ENCODE measurements at regions not wholly inside any gene's neighbourhood (a gene's known extent, or its start where the extent isn't known, plus 50 kb on each side); places are given as distances from the start of the nearest gene placed in this dataset.

DNA sequence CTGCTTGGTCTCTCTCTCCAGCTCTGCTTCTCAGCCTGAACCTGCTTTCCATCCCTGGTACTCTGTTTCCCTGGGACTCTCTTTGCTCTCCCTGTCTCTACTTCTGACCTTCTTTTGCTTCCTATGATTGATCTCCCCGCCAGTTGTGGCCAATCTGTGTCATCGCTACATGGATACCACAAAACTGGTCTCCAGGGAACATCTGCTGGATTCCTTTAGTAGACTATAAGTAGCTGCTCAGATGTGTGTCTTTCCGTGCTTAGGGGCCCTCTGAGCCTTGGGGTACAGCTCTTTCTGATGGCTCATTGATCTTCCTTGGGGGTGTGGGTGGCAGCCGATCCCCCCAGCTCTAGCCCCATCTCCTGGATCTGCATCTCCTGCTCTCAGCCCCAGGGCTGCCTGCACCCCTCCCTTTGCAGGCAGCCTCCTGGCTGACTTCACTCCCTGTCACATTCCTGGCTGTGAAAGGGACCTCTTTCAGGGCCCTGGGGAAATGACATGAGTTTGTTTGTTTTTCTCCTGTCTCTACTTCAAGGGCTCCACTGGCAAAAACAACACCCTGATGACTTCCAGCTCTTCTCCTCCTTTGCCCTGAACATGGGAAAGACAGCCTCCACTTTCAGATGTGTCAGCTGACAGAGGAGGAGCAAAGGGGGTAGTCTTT, 333.7 kb downstream of the CYP26B1 start:
- TF ChIP-seq, protein P1, sequence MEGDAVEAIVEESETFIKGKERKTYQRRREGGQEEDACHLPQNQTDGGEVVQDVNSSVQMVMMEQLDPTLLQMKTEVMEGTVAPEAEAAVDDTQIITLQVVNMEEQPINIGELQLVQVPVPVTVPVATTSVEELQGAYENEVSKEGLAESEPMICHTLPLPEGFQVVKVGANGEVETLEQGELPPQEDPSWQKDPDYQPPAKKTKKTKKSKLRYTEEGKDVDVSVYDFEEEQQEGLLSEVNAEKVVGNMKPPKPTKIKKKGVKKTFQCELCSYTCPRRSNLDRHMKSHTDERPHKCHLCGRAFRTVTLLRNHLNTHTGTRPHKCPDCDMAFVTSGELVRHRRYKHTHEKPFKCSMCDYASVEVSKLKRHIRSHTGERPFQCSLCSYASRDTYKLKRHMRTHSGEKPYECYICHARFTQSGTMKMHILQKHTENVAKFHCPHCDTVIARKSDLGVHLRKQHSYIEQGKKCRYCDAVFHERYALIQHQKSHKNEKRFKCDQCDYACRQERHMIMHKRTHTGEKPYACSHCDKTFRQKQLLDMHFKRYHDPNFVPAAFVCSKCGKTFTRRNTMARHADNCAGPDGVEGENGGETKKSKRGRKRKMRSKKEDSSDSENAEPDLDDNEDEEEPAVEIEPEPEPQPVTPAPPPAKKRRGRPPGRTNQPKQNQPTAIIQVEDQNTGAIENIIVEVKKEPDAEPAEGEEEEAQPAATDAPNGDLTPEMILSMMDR (IDR thresholded peaks at IDR 0.05; ENCODE audit: low read depth, low read length), result no peak
- no peak for TF ChIP-seq EZH2phosphoT487 (IDR thresholded peaks at IDR 0.05; ENCODE audit: low read depth)
